NCI-H345 (cell line): ENCODE measurements at regions not wholly inside any gene's neighbourhood (a gene's known extent, or its start where the extent isn't known, plus 50 kb on each side); places are given as distances from the start of the nearest gene placed in this dataset.
A peak's percentile ranks its signal among the peaks of the same experiment; 100 is the strongest.
"Not testable (repeated sequence)": the region's sequence is repeated elsewhere in the genome, so short reads cannot be mapped to it uniquely, and the experiment has no call there.

ENCODE experiments used
- DNase-seq: peaks from one replicate; lab custom pipeline; 2025; lab: John Stamatoyannopoulos, UW

DNA sequence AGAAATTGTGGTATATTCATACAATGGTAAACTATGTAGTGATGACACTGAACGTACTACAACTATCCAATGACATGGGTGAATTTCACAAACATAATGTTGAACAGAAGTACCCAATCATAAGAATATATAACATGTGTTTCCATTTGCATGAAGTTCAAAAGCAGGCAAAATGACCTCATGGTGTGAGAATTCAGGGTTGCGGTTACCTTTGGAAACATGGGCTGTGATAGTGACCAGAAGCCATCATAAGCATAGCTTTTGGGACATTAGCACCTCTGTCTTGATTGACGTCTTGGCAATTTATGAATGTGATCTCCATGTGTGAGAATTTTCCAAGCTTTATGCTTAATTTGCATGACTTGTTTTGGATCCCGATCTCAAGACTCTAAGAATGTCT is 500.1 kb upstream of the JAG1 start:
- DNase-seq, result no peak

- no peak for DNase-seq
Measured at GRCh38 chr20:11174861-11175260, 501.1 kb upstream of the JAG1 start.

DNA sequence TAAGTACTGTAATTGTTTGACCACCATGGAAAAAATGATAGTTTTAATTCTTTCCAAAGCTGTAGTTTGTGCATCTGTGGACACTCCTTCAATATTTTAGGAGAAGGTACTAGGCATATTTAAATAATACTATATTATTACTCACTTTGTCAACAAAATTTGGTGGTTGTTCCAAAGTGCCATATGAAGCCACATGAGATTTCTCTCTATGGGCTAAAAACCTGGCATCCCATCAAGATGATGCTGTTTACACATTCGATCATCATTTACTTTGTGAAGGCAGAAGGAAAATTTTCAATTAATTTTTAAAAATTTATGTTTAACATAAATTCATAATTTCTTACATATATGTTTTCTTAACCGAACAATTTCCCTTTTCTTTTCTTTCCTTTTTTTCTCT is 502.6 kb upstream of the JAG1 start:
- DNase-seq, result no peak

GRCh38 chr20:11178946-11179654 is 505.3 kb upstream of the JAG1 start:
- DNase-seq, result no peak

DNA sequence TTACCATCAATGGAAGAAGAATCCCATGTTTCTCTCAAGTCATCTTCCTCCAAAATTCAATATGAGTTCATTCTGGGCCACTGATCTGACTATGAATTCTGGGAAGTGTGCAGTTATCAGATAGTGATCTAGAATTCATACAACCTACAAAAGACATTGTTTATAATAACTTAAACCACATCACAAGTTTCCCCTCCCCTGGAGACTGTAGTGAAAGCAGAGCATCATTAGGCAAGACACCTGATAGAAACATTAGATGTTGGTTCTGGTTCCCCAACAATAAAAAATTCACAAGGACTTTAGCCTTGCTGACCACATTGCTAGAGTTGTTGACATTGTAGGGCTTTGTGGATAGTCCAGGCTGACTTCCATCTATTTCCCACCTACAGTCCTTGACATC is 506.4 kb upstream of the JAG1 start:
- DNase-seq, result no peak

- not testable (repeated sequence) for DNase-seq
Measured at GRCh38 chr20:11181129-11181528, 507.3 kb upstream of the JAG1 start.

- DNase-seq, result no peak
Measured at GRCh38 chr20:11181966-11182365, 508.2 kb upstream of the JAG1 start.

DNA sequence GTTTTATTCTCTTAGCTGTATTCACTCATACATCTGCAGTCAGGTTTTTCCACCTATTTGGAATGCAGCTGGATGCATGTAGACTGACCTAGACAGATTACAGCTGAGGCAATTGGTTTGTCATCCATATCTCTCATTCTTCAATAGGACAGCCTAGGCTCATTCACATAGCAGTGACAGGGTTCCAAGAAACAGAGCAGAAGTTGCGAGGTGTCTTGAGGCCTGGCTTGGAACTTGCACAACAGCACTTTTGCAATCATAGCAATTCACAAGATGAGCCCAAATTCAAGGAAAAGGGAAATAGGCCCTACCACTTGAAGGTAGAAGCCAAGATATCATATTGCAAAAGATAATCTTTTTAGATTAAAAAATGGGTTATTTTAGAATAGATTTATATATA is 508.9 kb upstream of the JAG1 start:
- no peak for DNase-seq

DNA sequence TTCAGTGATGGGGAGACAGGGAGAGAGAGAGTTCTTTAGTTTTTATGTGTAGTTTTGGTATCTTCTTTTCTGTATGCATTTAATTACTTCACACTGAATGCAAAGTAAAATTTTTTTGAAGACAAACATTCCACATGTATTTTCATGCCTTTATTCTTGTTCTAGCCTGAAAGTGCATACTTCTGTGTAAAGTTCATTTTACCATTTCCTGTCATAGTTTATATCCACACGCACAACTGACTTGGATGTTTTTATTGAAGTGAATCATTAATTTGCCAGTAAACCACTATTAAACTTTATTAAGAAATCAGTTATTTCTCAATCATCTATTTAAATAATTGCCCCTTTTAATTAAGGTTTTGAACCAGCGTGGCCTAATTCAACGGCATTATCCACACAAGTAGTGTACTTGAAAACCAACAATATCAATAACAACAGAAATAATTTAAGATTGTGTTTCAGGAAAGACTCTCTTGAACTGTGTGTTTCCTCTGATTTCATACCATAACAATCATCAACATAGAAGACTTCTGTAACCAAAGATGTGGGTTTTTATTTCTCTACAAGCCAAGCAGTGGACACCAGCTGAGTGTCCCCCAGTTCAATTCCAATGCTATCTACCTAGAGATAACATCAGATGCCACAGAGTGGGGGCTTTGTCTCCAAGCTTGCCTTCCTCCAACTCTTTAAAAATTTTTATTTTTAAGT is 512.7 kb upstream of the JAG1 start:
- DNase-seq, result no peak

DNA sequence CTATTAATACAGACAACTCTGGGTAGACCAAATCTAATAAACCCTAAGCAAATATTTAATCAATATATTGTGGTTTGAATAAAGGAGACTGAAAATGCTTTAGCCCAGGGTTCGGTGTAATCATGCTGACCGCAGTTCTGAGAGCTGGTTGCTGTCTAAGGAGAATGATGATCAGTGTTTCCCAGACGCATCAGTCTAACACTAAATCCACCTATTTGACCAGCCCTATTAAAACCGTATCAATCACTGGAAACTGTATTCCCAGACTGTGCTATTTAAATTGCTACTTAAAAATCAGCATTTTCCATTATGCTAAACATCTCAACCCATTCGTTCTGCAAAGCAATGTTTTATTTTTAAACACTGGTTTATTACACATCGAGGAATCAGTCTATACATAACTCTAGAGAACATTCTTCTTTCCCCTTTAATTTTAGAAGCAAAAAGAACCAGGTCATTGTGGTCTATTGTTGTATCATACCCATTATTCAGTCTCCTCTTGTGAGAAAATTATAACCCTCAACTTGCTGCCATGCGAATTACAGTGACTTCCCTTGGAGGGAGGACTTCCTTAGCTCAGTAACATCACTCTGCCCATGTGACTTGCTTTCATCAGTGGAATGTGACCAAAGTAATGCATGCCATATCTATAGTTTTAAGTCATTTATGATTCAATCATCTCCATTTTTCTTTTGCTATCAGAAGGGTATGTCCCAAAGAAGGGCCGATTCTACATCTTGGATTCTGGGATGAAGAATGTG is 515.2 kb upstream of the JAG1 start:
- no peak for DNase-seq

DNA sequence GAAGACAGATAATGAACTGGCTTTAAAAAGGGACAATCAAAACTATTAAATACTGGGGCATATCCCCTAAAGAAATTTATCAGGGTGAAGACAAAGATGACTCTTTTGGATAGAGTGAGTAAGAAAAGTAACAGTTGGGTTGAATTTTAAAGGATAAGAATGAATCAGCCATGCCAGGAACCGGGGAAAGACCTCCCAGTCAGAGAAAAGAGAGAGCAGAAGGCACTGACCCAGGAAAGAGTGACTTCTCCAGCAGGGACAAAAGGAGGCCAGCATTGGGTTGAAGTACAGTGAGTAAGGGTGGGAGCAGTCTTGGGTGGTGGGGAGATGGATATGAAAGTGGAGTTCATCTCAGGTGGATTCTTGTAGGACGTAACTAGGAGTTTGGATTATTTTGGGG is 516.9 kb upstream of the JAG1 start:
- no peak for DNase-seq

GRCh38 chr20:11192106-11192505 is 518.3 kb upstream of the JAG1 start:
- DNase-seq, result no peak

- no peak for DNase-seq
Measured at GRCh38 chr20:11193241-11193640, 519.4 kb upstream of the JAG1 start.

GRCh38 chr20:11195169-11195568 is 521.4 kb upstream of the JAG1 start:
- DNase-seq, result no peak

DNA sequence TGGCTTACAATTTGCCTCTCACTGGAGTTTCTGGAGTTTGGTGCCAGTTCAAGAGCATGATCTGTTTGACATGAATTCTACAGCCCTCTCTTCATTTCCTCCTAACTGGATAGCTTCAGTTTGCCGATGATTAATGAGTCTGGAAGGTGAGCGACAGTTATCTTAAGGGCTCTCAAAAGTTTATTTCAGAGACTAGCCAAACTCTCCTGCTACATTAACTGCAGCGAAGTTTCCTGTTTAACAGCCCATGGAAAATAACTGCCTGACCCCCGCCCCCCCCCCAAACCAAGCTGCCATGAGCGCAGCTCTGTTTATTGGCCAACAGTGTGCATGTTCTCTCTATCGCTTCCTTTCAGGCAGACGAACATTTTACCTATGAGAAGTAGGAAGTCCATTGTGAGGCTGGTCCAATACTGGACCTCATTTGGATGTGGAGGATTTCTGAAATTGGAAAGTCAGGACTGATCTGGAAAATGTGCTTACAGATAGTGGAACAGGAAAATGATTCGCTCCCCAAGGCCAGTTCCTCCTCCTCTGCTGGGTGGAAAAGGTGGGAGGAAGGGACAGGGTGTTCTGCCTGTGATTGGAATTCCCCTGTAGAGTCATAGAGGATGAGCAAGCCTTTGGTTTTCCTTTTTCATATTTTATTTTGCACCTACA is 522.2 kb upstream of the JAG1 start:
- no peak for DNase-seq

GRCh38 chr20:11197851-11198250 is 524.1 kb upstream of the JAG1 start:
- DNase-seq, result no peak

GRCh38 chr20:11200423-11200822 is 526.6 kb upstream of the JAG1 start:
- DNase-seq, result no peak

- peak; percentile 69 for DNase-seq
Measured at GRCh38 chr20:11204926-11205768, 531.3 kb upstream of the JAG1 start.

DNA sequence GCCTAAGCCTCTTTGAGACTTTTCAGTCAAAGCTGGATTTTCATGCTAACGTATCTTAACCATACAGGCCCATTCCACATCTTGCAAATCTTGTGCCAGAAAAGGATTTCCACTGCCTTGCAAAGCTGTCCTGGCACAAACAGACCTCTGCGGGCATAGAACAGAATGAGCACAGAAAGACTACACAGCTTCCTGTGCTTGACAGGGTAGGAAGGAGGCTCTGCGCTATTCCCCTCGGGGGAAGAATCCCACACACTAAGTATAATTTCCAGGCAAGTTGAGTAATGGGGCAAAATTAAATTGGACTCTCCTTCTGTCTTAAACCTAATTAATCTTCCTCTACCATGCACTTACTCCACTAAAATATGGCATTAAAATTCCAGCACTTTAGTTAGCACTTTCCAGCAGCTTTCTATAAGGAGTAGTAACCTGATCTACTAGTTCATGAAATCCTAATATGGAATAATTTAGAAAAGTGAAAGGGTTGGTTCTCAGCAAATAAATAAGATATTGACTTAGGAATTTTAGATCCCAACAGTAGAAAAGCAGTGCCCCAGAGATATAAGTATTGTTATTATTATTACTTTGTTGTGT is 532.1 kb upstream of the JAG1 start:
- DNase-seq, result no peak

GRCh38 chr20:11207749-11208502 is 534.1 kb upstream of the JAG1 start:
- DNase-seq, result no peak
